ENCODE measurements at regions not wholly inside any gene's neighbourhood (a gene's known extent, or its start where the extent isn't known, plus 50 kb on each side); places are given as distances from the start of the nearest gene placed in this dataset.

DNA sequence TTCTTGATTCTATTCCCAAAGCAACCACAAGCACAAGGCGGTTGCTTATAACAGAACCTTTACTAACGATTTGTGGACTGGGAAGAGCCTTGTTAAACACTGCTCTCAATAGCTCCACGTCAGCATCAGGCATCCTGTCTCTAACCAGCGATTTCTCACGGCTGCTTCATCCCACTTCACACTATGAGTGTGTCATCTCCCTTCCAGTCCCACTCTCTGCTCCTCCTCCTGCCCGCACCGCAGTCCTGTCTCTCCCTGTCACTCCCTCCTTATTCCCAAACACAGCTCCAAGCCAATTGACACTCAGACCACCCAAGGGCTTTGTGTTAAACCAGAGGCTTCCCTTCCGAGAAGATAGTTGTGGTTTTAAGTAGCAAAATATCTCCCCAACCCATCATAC, 94.8 kb downstream of the ABHD5 start (continued):
- no peak for TF ChIP-seq CTCF (IDR thresholded peaks at IDR 0.05 in 2 of 3, conservative IDR thresholded peaks at IDR 0.05 in 1 of 3; ENCODE audit: control insufficient read depth in 2 of 3, extremely low read depth in 1 of 3, insufficient read depth in 1 of 3, low read depth in 3 of 3, low read length in 3 of 3)
- TF ChIP-seq TCF3 (IDR thresholded peaks at IDR 0.05; ENCODE audit: borderline replicate concordance, insufficient read depth, low read depth, low read length): no peak

GRCh38 chr3:43786102-43786501, 95.4 kb downstream of the ABHD5 start:
- H3K9me3 ChIP-seq (replicated peaks; ENCODE audit: control insufficient read depth, insufficient read depth, low read length): no peaks in the 10 kb centered on the region
- WGBS (ENCODE audit: insufficient coverage, insufficient replicate concordance, low lambda C conversion rate, missing lambda C conversion rate): 2% methylated on average over 3 of the region's 3 CpGs
- no peak overlapping the region for H2AFZ ChIP-seq (ENCODE audit: control insufficient read depth, low read depth, low read length)
- ATAC-seq (no peak), DNase-seq (ENCODE audit: low read depth, low spot score) (no peak), FAIRE-seq (no peak)
- peaks cover 0 to 1% of the 10 kb centered on the region in 2 experiments; a peak in 3 of 4 replicates for H3K27me3 ChIP-seq (replicated peaks in 1 of 2; ENCODE audit: control insufficient read depth in 2 of 2, insufficient read depth in 2 of 2, low read length in 1 of 2)
- H3K4me3 ChIP-seq: no peak overlapping the region
- no peak overlapping the region for H3K9ac ChIP-seq (ENCODE audit: control insufficient read depth, insufficient read depth, low read length)
- no peak overlapping the region for H3K27ac ChIP-seq (ENCODE audit: control insufficient read depth, insufficient read depth)
- H3K4me2 ChIP-seq (ENCODE audit: control insufficient read depth, insufficient read depth): no peak overlapping the region
- ChIA-PET POLR2A (no interaction called here), CTCF (no interaction called here), SMC1A (ENCODE audit: uncharacterized antibody, unreplicated experiment) (no interaction called here), RAD21 (ENCODE audit: unreplicated experiment) (no interaction called here)
- BruUV-seq (replicated peaks): no TSS peak
- TF ChIP-seq SREBF1 (IDR thresholded peaks at IDR 0.05; ENCODE audit: low read length) (no peak), RB1 (IDR thresholded peaks at IDR 0.05; ENCODE audit: borderline replicate concordance) (no peak), NFYA (IDR thresholded peaks at IDR 0.05; ENCODE audit: borderline replicate concordance, low read depth, low read length) (no peak), ZNF384 (IDR thresholded peaks at IDR 0.05; ENCODE audit: borderline replicate concordance, low read depth, low read length) (no peak), MTA3 (IDR thresholded peaks at IDR 0.05; ENCODE audit: borderline replicate concordance, low read length) (no peak), MYB (IDR thresholded peaks at IDR 0.05; ENCODE audit: borderline replicate concordance, low read depth, low read length) (no peak), HDGF (IDR thresholded peaks at IDR 0.05) (no peak), CBX3 (IDR thresholded peaks at IDR 0.05; ENCODE audit: borderline replicate concordance, low read depth) (no peak), SP1 (IDR thresholded peaks at IDR 0.05; ENCODE audit: low read depth, low read length) (no peak), GABPA (IDR thresholded peaks at IDR 0.05; ENCODE audit: low read depth) (no peak), ZNF207 (IDR thresholded peaks at IDR 0.05; ENCODE audit: borderline replicate concordance) (no peak)
- no peaks in the 10 kb centered on the region for H3K79me2 ChIP-seq (ENCODE audit: control insufficient read depth, insufficient read depth, low read length)
- H3K4me1 ChIP-seq (ENCODE audit: control insufficient read depth, insufficient read depth, low read length): no peaks in the 10 kb centered on the region
- in situ Hi-C loops (cut with MboI) (no loop called here), intact Hi-C loops (cut with micrococcal nuclease; ENCODE audit: unreplicated experiment) (no loop called here)
- no peaks in the 10 kb centered on the region for H4K20me1 ChIP-seq (ENCODE audit: control insufficient read depth, insufficient read depth)
- H3K36me3 ChIP-seq (ENCODE audit: control insufficient read depth in 2 of 2, insufficient read depth in 2 of 2, low read length in 1 of 2): no peaks in the 10 kb centered on the region
